NCI-H1930 (cell line): ENCODE measurements at regions not wholly inside any gene's neighbourhood (a gene's known extent, or its start where the extent isn't known, plus 50 kb on each side); places are given as distances from the start of the nearest gene placed in this dataset.
"Not testable (repeated sequence)": the region's sequence is repeated elsewhere in the genome, so short reads cannot be mapped to it uniquely, and the experiment has no call there.

Experiments used
- DNase-seq, 2 experiments: peaks; one replicate each; lab custom pipeline; 2025; lab: John Stamatoyannopoulos, UW

DNA sequence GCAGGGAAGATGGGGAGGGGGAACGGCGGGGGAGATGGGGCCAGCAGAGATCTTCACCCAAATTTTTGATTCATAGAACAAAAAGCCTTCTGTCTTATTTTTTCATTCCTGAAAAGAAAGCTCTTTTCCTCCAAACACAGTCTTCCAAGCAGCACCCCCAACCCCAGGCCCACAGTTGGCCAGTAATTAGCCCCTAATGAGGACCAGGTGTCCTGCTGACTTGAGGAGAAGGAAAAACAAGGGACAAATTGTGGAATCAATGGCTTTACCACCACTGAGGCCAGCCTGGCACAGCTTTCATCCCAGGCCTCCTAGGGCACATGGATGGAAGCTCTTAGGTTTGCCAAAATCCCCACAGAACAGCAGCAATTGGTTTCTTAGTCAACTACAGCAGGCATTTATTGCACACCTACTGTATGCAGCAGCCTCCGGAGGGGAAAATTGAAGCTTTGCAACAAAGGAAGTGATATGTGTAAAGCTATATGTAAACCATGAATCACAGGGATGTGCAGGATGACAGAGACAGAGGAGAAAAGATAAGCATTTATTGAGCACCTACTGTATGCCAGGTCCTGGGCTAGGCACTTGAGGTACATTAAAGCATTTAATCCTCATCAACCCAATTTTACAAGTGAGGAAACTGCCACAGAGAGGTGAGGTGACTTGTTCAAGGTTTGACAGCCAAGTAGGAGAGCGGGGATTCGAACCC is 199.5 kb downstream of the TBC1D2B start:
- no peak for DNase-seq

DNA sequence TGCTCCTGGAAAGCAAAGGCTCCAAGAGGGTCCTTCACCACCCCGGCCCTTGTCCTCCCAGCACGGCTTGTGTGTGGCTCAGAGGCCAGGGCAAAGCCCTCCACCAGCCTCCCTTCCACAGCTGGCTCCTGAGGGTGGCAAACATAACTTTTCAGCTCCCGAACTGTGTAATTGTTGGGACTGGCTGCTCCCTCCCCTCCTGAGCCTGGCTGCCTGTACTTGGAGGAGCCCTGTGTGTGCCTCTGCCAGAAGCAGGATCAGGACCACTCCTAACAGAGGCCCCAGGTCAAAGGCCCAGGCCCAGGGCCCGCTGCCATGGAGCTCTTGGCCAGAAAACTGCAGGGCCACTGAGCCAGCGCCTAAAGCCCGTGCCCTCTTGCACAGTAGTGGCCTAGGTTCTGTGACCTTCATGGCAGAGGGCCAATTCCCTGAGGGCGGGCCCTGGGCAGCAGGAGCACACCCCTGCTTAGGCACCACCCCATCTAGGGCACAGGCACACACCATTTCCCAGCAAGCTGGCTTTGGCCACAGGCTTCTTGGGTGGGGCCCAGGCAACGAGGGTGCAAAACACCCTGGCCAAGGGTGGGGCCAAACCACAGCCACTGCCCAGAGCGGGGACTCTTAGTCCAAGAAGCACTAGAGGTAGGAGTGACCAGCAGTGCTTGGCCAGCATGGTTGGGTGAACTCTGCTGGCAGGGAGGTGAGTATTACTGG is 201.2 kb downstream of the TBC1D2B start:
- DNase-seq: not testable (repeated sequence)

DNA sequence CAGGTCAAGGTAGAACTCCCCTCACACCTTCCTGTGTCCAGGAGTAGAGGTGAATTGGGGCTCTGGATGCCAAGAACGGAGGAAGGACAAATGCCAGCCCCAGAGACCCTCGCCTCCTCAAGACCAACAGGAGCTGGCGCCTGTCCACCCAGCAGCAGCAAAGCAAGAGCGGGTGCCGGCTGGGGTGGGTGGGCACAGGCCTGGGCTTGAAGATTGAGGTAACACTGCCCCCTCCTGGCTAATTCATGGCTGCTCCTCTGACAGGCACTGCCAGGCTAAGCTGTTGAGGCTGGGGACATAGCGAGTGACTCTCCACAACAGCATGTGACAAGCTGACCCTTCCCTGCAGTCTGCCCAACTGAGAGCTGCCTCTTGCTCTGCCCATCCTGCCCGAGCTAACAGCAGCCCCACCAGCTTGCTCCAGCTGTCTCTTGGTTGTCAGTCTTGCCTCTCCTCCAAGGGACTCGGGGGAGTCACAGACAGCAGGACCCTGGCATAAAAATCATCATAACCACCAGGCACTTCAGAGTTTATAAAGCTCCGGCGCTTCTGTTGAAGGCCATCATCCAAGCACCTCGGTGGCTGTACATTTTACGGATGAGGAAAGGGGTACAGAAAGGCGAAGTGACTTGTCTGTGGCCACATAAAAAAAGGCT is 202.3 kb downstream of the TBC1D2B start:
- DNase-seq: peak; percentile 6 to 9

DNA sequence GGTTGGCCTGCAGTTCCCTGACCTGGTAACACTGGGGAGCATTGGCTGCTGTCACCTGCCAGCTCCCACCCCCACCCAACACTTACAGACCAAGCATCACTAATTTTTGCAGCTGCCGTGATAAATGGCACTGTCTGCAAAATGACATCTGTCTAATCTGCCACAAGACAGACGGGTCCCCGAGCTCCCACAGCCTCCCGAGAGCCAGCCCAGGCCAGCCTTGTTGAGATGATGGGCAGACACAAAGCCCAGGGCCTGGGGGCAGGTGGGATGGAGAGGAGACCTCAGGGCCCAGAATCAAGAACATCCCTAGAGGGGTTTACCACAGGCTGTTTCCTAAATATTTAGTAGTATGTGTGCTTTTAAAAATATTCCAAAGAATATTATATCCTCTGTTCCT is 203.4 kb downstream of the TBC1D2B start:
- DNase-seq: no peak

DNA sequence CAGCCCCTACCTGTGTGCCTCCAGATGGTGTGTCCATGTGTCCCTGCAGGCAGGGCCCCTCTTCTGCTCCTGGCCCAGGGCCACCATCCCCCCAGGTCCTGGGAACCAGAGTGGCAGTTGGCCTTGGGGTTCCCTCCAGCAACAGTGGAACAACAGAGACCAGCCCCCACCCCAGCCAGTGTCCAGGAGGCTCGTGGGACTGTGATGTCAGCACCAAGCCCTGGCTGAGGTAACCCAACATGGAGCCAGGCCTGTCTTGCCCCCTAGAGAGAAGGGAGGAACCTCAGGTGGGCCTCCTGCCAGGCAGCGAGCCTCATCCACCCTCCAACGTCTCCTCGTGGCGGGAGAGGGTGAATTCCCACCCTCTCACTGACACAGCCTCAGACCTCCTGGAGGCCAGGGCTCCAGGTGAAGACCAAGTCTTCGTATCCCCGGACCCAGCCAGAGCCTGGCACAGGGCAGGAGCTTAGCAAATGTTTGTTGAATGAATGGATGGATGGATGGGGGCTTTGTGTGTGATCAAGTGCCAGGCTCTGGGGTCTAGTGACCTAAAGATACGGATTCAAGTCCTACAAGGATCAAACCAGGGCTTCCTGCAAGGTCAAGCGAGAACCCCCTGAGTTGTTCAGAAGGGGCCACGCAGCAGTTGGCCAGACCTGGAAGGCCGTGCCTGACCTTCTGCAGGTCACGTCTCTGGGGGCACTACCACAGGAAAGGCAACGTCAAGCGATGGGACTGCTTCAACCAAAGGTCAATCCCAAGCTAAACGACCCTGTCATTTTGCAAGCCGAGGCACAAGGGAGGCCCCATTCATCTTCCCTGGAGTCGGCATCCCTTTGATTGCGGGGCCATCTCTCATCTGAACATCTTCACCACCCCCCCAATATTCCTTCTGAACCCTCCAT is 204.7 kb downstream of the TBC1D2B start:
- DNase-seq: not testable (repeated sequence)

DNA sequence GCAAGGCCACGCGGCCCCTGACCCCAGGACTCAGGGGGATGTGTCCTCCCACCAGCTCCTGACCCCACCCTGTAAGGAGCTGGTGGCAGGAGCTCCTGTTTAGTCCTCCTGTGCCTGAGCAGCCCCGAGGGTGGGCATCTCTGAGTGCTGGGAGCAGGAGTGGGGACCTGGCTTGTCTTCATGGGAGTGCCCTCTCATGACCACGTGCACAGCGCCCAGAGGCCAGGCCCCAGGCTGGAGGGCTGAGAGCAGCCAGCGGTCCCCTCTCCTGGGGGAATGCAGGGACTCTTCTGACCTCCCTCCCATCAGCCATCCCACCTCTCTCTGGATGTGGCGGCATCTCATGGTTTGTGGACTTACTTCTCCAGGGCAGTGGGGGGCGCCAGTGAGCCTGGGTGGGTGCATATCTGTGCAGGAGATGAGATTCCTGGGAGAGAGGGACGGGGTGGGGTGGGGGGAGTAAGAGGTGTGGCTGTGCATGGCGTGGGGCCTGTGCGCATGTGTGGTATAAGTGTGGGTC is 205.6 kb downstream of the TBC1D2B start:
- DNase-seq: no peak

DNA sequence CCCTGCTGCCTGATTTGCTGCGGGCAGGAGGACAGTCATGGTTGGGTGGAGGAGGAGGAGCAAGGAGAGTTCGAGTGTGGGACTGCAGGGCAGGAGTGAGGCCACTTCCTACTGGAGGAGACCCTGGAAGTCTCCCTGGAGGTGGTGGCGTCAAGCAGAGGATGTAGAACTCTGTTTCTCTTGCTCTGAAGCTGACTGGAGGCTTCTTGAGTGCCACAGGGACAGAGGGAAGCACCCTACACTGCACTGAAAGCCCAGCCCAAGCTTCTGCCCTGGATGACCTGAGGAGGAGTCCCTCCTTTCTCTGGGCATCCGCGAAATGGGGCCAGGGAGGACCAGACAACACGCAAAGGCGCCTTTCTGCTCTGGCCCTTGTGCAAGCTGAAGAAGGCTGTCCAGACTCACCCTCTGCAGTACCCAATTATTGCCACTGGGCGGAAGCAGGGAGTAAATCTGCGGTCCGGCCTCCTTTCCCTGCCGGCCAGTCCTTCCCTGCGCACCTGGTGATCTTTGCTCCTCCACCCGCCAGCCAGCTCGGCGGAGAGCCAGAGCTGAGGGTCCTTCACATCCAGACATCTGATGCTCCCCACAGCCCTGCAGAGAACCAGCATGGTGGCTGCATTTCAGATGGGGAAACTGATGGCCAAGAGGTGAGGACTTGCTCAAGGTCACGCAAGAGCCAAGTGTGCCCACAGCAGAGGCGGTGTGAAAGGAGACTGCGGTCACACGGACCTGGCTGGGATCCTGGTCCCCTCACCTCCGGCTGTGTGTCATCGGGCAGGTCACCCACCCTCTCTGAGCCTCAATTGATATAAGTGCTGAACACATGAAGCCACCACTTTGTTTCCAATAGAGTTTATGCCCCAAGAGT is 207.1 kb downstream of the TBC1D2B start:
- peak in 1 of 2 experiments; percentile 5 for DNase-seq

DNA sequence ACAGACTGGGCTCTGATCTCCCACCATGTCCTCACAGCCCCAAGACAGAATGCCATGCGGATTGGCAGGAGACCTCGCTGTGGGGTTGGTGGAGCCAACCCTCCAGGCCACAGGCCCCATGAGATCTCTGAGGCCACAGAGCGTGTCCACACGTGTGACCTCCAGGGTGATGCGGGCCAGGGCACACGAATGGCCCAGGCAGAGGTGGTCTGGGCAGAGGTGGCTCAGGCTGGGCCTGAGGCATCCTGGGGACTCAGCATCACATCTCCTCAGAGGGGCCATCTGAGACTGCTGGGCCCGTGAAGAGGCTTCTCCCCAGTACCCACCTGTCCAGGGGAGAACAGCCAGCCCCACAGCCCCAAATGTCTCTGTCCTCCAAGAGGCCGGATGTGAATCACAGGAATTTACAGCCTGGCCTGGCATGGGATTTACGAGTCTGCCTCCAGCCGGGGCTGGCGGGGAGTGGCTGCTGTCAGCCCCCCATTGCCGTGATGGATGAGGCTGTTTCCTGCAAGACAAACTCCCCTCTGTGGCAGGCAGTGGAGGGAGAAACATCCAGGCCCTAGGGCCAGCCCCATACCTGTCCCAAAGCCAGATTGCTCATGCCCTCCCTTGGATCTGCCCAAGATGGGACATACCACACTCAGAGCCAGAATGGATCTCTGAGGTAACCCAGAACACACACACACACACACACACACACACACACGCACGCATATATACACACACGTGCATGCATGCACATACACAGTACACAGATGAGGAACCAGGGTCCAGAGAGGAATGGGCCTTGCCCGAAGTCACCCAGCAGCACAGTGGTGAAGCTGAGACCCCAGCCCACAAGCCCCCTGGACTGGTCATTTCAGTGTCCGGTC is 208.3 kb downstream of the TBC1D2B start:
- DNase-seq: no peak

DNA sequence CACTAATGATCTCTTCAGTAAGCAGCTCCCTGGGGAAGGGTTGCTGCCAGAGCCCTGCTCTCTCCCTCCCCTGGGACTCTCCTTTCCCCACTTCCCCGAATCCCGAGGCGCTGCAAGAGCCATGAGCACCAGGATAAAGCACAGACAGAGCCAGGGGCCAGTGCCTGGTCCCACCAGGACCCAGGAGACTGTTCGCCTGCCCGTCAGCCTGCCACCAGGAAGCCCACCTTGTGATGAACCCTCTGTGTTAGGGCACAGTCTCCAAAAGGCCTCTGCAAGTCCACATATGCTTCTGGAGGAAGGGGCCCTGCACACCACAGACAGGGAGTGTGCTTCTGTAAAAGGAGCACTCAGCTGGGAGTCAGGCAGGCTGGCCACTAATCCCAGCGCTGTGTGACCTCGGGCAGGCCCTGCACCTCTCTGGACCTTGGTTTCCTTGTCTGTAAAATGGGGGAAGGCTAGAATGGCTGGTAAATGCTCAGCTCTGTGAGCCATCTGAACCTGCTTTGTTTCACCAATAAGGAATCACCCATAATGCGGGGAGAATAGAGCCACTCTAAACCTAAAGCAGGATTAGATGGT is 209.4 kb downstream of the TBC1D2B start:
- not testable (repeated sequence) for DNase-seq

DNA sequence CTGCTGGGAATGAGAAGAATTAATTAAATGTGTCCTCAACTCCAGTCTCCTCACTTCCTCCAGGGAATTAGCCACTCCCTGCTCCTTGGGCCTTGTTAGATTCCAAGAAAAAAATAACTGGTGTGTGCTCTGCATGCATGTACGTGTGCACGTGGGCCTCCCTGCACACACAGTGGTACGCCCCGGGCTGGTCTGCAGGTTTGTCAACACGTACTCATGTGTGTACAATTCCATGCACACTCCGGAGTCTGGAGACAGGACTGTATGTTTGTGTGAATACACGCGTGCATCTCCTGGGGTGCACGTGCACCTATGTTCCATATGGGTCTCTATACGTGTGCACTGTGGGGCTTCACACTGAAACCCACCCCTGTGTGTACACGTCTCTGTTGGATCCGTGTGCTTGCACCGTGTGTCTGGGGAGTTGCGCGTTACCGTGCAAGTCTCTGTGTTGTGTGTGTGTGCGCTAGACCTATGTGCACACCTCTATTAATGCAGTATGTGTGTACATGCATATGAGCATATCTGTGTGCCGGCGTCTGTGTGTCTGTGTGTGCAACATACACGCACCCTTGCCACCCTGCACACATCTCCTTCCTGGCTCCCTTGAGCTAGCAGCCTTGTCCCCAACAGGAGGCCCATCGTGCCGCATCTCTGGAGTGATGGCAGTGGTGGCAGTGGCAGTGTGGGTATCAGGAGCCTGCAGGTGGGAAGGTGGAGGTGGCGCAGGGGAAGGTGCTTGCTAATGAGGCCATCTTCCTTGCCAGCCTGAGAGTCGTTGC is 210.1 kb downstream of the TBC1D2B start:
- no peak for DNase-seq

DNA sequence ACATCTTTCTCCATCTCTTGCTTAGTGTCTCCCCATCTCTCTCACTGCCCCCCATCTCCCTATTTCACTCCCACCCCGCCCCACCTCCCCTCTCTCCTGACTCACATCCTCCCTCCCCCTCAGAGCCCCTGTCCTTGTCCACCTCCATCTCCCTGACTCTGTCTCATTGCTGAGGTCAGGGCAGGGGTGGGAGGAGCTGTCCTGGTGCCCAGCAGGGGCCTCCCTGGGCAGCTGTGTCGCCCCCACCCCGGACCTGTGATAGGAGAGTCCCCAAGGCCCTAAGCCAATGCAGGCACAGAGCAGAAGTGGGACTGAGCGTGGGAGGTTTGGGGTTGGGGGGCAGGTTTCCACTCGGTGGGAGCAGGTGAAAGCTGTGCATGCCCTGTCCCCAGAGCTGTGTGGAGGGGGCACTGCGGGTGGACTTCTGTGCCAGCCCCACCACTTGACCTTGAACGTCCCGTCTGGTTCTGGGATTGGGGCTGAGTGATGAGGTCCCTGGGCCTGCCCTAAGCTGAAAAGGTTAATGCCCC is 210.8 kb downstream of the TBC1D2B start:
- no peak for DNase-seq

DNA sequence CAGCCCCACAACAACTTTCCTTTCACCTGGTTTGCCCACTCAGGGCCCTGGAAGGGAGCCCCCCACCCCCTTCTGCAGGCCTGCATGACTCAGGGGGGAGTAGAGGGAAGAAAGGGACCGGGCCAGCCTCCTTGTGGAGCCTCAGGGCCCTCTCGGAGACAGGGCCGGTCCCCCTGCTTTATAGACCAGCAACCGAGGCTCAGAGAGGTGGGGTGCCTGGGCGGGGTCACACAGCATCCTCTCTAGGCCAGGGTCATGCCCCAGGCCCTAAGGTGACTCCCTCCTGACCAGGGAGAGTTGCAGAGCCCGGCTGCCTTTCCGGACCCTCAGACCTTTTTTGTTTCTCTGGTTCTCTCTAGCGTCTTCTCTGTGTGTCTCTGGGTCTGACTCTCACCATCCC is 211.3 kb downstream of the TBC1D2B start:
- DNase-seq: no peak

DNA sequence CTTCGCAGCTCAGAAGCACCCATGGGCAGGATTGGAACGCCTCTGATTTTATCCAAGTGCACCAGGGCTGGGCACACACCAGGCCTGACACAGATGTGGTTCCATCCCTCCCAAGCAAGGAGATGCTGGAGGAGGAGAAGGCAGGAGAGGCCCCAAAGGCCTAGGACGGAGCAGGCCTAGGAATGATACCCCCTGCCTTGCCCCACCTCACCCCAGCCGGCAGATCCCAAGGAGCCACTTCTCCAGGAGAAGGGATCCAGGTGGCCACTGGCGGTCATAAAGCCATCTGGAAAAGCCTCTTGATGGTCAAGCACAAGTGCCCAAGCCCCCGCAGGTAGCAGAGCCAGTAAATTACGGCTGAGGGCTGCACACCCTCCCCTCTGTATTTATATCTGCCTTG is 211.8 kb downstream of the TBC1D2B start:
- no peak for DNase-seq

DNA sequence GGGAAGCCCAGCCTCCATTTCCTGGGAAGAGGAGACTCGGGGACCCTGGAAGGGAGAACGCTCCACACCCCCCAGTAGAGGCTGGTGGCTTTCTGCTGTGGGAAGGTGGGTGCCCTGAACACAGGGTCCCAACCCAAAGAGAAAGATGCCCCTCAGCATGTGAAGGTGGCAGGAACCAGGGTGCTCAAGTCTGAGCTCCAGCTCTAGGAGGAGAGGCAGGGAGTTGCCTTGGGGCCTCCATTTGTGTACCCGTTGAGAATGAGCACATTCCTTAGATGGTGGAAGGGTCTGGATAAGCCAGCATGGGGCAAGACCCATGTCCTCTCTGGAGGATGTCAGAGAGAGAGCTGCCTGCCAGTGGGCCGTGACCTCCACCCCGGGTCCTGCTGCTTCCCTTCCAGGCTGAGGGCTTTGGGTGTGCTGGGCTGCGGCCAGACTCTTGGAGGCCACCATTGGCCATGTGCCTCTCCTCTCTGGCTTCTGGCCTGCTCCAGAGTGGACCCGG is 212.4 kb downstream of the TBC1D2B start:
- DNase-seq: no peak

DNA sequence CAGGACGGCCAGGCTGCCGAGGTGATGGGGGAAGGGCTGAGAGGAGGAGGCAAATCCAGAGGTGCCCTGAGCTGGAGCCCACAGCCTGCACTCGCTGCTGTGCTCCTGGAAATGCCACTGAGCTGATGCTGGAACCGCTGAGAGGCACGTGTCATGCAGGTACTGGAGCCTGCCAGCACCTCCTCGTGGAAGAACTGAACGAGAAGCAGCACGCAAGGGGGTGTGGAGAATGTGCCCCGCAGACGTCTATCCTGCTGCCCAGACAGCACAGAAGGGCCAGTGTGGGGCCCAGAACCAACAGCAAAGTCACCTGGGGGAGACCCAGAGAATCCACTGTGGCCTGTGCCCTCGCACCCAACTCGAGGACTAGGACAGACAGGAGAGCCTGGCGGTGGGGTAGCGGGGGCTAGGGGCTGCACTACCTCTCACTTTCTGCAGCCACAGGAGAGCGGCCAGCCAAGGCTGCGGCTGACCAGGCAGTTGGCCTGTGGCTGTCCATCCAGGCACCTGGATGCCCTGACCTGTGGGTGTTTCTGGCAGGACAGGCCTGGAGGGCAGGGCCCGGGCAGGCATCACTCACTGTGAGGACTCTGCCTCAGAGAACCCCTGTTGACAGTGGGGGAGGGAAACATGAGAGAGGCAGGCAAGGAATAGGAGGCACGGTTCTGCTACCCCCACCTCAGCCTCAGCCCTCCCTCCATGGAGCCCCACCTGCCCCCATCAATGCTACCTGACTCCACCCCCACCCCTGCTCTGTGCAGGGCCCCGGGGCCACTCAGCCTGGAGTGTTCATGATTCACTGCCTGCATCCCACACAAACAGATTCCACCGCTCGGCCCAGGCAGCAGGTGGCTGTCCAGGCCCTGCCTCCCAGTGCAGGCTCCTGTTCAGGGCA is 213.1 kb downstream of the TBC1D2B start:
- DNase-seq: no peak

DNA sequence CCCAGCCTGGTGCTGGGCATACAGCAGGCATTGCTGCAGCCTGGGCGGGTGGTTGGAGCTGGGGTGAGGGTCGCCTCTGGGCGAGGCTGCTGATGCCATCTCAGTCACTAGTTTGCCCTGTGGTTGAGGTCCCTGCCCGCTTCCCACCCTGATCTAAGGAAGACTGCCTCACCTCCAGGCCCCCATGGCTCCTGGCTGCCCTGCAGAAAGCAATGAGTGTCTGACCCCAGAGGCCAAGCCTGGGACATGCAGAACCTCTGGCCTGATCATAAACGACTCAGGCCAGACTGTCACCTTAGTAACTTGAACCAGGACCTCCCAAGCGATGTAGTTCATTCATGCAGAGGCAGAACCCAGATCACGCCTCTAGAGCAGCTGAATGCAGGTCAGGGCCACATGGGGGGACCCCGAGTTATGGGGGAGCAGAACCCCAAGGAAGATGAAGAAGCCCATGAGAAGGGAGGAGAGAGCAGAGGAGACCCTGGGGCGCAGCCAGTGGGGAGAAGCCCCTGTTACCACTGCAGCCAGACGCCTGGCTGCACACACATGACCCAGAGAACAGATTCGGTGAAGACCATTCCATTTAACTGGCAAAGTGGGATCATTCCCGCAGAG is 213.9 kb downstream of the TBC1D2B start:
- no peak for DNase-seq

DNA sequence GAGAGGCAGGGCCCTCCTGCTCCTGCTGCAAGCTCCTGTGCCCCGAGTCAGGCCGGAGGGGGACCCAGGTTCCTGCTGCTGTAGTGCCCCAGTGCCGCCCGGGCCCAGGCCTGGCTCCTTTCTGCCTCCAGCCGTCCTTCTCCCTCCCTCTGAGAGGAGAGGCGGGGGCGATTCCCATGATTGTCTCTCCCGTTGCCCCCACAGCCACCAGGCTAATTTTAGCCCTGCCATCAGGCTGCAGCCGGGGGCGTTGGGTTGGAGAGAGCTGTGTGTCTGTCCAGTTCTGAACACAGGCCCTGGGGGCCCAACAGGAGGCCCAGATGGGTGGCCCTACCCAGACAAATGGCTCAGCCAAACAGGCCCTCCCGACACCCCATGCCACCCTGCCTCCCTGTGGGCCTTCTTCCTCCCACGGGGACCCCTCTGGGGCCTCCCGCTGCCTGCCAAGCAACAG is 214.8 kb downstream of the TBC1D2B start:
- DNase-seq: no peak
